ENCODE measurements at regions not wholly inside any gene's neighbourhood (a gene's known extent, or its start where the extent isn't known, plus 50 kb on each side); places are given as distances from the start of the nearest gene placed in this dataset.

DNA sequence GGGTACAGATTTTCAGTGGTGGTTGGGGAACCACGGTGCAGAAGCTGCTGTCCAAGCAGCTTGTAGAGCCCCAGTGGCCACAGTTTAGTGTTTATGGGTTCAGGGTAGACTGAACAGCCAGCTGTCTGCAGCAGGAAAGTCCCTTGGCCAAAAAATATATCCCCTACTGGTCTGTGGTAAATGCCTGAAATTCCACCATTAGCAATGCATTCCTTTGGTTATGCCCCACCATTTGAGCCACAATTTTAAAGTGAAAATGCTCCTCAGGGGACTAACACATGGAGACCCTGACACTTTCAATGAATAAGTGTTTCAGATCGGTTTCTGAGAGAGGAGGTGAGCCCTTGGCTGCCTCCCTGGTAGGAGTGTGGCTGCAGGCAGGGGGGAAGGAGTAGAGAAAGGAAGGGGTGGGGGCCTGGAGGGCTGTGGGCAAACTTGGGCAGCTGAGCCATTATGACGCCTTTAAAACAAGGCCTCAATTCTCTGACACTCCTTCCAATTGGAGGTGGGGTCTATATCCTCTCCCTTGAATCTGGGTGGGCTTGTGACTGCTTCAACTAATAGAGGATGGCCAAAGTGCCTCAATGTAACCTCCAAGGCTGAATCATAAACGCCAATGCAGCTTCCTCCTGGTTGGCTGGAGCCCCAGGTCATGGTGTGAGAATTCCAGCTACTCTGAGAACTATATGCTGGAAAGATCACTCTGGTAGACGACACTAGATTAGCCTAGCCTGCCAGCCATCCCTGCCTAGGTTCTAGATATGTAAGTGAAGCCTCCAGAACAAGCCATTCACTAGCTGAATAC lies 75.8 kb upstream of the ATP6AP2 start:
- TF ChIP-seq, protein P1, sequence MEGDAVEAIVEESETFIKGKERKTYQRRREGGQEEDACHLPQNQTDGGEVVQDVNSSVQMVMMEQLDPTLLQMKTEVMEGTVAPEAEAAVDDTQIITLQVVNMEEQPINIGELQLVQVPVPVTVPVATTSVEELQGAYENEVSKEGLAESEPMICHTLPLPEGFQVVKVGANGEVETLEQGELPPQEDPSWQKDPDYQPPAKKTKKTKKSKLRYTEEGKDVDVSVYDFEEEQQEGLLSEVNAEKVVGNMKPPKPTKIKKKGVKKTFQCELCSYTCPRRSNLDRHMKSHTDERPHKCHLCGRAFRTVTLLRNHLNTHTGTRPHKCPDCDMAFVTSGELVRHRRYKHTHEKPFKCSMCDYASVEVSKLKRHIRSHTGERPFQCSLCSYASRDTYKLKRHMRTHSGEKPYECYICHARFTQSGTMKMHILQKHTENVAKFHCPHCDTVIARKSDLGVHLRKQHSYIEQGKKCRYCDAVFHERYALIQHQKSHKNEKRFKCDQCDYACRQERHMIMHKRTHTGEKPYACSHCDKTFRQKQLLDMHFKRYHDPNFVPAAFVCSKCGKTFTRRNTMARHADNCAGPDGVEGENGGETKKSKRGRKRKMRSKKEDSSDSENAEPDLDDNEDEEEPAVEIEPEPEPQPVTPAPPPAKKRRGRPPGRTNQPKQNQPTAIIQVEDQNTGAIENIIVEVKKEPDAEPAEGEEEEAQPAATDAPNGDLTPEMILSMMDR (IDR thresholded peaks at IDR 0.05) = no peak
- TF ChIP-seq POLR2A (IDR thresholded peaks at IDR 0.05) = no peak

Measured in adrenal gland (tissue), 5 donors.